ENCODE measurements at regions not wholly inside any gene's neighbourhood (a gene's known extent, or its start where the extent isn't known, plus 50 kb on each side); places are given as distances from the start of the nearest gene placed in this dataset.

DNA sequence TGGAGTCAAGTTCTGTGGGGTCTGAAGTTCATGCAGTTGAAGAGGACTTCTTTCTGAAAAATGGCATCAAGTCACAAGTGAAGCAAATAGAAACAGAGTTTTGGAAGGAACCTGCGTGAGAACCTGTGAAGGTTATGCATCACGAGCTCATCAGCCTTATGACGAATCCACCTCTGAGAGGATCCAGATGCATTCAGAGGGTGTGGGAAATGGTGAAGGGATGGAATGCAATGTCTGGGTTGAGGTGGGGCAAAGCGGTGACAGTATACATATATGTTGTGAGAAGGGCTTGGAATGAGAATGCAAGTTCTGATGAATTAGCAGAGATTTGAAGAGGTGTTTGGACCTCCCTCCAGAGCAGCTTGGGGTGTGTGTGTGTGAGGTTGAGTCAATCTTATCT, 382.1 kb upstream of the TBL1XR1 start:
- Histone ChIP-seq H3K9ac (ENCODE audit: low read length in 5 of 5) (no peak overlapping the region), H3K36me3 (ENCODE audit: control insufficient read depth in 5 of 5, insufficient read depth in 5 of 5, low read length in 5 of 5) (no peaks in the 10 kb centered on the region), H3K4me3 (ENCODE audit: low read depth in 1 of 5, low read length in 5 of 5) (no peak overlapping the region), H3K27ac (ENCODE audit: low read depth, low read length) (no peak overlapping the region), H3K4me1 (ENCODE audit: control insufficient read depth in 5 of 5, insufficient read depth in 5 of 5, low read length in 5 of 5) (no peaks in the 10 kb centered on the region), H3K9me3 (ENCODE audit: control insufficient read depth in 5 of 5, low read length in 5 of 5) (no peaks in the 10 kb centered on the region), H3K27me3 (ENCODE audit: control insufficient read depth in 5 of 5, insufficient read depth in 4 of 5, low read length in 5 of 5) (no peaks in the 10 kb centered on the region)

GRCh38 chr3:177580437-177580836, 383.2 kb upstream of the TBL1XR1 start:
- H3K27me3 ChIP-seq (ENCODE audit: control insufficient read depth in 5 of 5, insufficient read depth in 4 of 5, low read length in 5 of 5), result no peaks in the 10 kb centered on the region
- no peak overlapping the region for H3K9ac ChIP-seq (ENCODE audit: low read length in 5 of 5)
- no peak overlapping the region for H3K27ac ChIP-seq (ENCODE audit: low read depth, low read length)
- H3K4me1 ChIP-seq (ENCODE audit: control insufficient read depth in 5 of 5, insufficient read depth in 5 of 5, low read length in 5 of 5), result no peaks in the 10 kb centered on the region
- no peaks in the 10 kb centered on the region for H3K36me3 ChIP-seq (ENCODE audit: control insufficient read depth in 5 of 5, insufficient read depth in 5 of 5, low read length in 5 of 5)
- H3K9me3 ChIP-seq (ENCODE audit: control insufficient read depth in 5 of 5, low read length in 5 of 5), result no peaks in the 10 kb centered on the region
- H3K4me3 ChIP-seq (ENCODE audit: low read depth in 1 of 5, low read length in 5 of 5), result no peak overlapping the region

- H3K9ac ChIP-seq (ENCODE audit: low read length in 5 of 5), result no peak overlapping the region
- H3K36me3 ChIP-seq (ENCODE audit: control insufficient read depth in 5 of 5, insufficient read depth in 5 of 5, low read length in 5 of 5), result no peaks in the 10 kb centered on the region
- H3K4me3 ChIP-seq (ENCODE audit: low read depth in 1 of 5, low read length in 5 of 5), result no peak overlapping the region
- no peak overlapping the region for H3K27ac ChIP-seq (ENCODE audit: low read depth, low read length)
- peaks cover 0 to 9% (median 0%) of the 10 kb centered on the region in 5 donors for H3K4me1 ChIP-seq (ENCODE audit: control insufficient read depth in 5 of 5, insufficient read depth in 5 of 5, low read length in 5 of 5)
- no peaks in the 10 kb centered on the region for H3K27me3 ChIP-seq (ENCODE audit: control insufficient read depth in 5 of 5, insufficient read depth in 4 of 5, low read length in 5 of 5)
- H3K9me3 ChIP-seq (ENCODE audit: control insufficient read depth in 5 of 5, low read length in 5 of 5), result no peaks in the 10 kb centered on the region
These were observed 388.0 kb upstream of the TBL1XR1 start for GRCh38 chr3:177585271-177585670.

- no peak overlapping the region for H3K9ac ChIP-seq (ENCODE audit: low read length in 5 of 5)
- H3K4me3 ChIP-seq (ENCODE audit: low read depth in 1 of 5, low read length in 5 of 5), result no peak overlapping the region
- no peaks in the 10 kb centered on the region for H3K27me3 ChIP-seq (ENCODE audit: control insufficient read depth in 5 of 5, insufficient read depth in 4 of 5, low read length in 5 of 5)
- H3K9me3 ChIP-seq (ENCODE audit: control insufficient read depth in 5 of 5, low read length in 5 of 5), result no peaks in the 10 kb centered on the region
- no peaks in the 10 kb centered on the region for H3K36me3 ChIP-seq (ENCODE audit: control insufficient read depth in 5 of 5, insufficient read depth in 5 of 5, low read length in 5 of 5)
- H3K4me1 ChIP-seq (ENCODE audit: control insufficient read depth in 5 of 5, insufficient read depth in 5 of 5, low read length in 5 of 5), result peaks cover 2 to 36% (median 27%) of the 10 kb centered on the region in 5 donors
- no peak overlapping the region for H3K27ac ChIP-seq (ENCODE audit: low read depth, low read length)
These were observed 391.9 kb upstream of the TBL1XR1 start for GRCh38 chr3:177589041-177589650.

- Histone ChIP-seq H3K36me3 (ENCODE audit: control insufficient read depth in 5 of 5, insufficient read depth in 5 of 5, low read length in 5 of 5) (no peaks in the 10 kb centered on the region), H3K9ac (ENCODE audit: low read length in 5 of 5) (no peak overlapping the region), H3K4me3 (ENCODE audit: low read depth in 1 of 5, low read length in 5 of 5) (no peak overlapping the region), H3K27me3 (ENCODE audit: control insufficient read depth in 5 of 5, insufficient read depth in 4 of 5, low read length in 5 of 5) (no peaks in the 10 kb centered on the region), H3K27ac (ENCODE audit: low read depth, low read length) (no peak overlapping the region), H3K9me3 (ENCODE audit: control insufficient read depth in 5 of 5, low read length in 5 of 5) (no peaks in the 10 kb centered on the region), H3K4me1 (ENCODE audit: control insufficient read depth in 5 of 5, insufficient read depth in 5 of 5, low read length in 5 of 5) (peaks cover 2 to 40% (median 28%) of the 10 kb centered on the region in 5 donors)
These were observed 392.7 kb upstream of the TBL1XR1 start for GRCh38 chr3:177589911-177590381.

GRCh38 chr3:177590826-177591225, 393.5 kb upstream of the TBL1XR1 start:
- peaks cover 2 to 40% (median 30%) of the 10 kb centered on the region in 5 donors for H3K4me1 ChIP-seq (ENCODE audit: control insufficient read depth in 5 of 5, insufficient read depth in 5 of 5, low read length in 5 of 5)
- H3K36me3 ChIP-seq (ENCODE audit: control insufficient read depth in 5 of 5, insufficient read depth in 5 of 5, low read length in 5 of 5), result no peaks in the 10 kb centered on the region
- no peak overlapping the region for H3K4me3 ChIP-seq (ENCODE audit: low read depth in 1 of 5, low read length in 5 of 5)
- H3K9ac ChIP-seq (ENCODE audit: low read length in 5 of 5), result no peak overlapping the region
- no peaks in the 10 kb centered on the region for H3K27me3 ChIP-seq (ENCODE audit: control insufficient read depth in 5 of 5, insufficient read depth in 4 of 5, low read length in 5 of 5)
- no peaks in the 10 kb centered on the region for H3K9me3 ChIP-seq (ENCODE audit: control insufficient read depth in 5 of 5, low read length in 5 of 5)
- peak overlapping the region; percentile 15 for H3K27ac ChIP-seq (ENCODE audit: low read depth, low read length)

DNA sequence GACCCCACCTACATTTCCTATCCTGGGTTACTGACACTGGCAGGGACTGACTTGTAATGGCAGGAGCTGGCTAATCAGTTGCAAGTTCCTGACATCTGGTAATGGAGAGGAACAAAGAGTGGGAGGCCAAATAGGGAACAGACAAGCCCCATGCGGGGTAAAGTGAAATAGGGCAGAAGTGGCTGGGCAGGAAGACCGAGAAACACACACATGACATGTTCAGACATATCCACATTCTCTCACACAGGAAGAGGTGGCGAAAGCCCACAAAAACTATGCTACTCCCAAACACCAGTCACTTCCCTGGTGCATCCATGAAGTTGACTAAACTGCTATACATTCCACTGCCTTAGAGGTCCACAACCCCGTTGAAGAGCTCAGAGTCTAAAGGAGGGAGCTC, 394.1 kb upstream of the TBL1XR1 start:
- no peak overlapping the region for H3K9ac ChIP-seq (ENCODE audit: low read length in 5 of 5)

GRCh38 chr3:177594096-177594495, 396.8 kb upstream of the TBL1XR1 start:
- H3K9me3 ChIP-seq (ENCODE audit: control insufficient read depth in 5 of 5, low read length in 5 of 5), result no peaks in the 10 kb centered on the region
- H3K4me3 ChIP-seq (ENCODE audit: low read depth in 1 of 5, low read length in 5 of 5), result no peak overlapping the region
- no peak overlapping the region for H3K9ac ChIP-seq (ENCODE audit: low read length in 5 of 5)
- H3K27ac ChIP-seq (ENCODE audit: low read depth, low read length), result no peak overlapping the region
- H3K36me3 ChIP-seq (ENCODE audit: control insufficient read depth in 5 of 5, insufficient read depth in 5 of 5, low read length in 5 of 5), result no peaks in the 10 kb centered on the region
- no peaks in the 10 kb centered on the region for H3K27me3 ChIP-seq (ENCODE audit: control insufficient read depth in 5 of 5, insufficient read depth in 4 of 5, low read length in 5 of 5)
- peaks cover 12 to 68% (median 62%) of the 10 kb centered on the region in 5 donors for H3K4me1 ChIP-seq (ENCODE audit: control insufficient read depth in 5 of 5, insufficient read depth in 5 of 5, low read length in 5 of 5)

More for the DNA sequence above, 394.1 kb upstream of the TBL1XR1 start:
- Histone ChIP-seq H3K4me3 (ENCODE audit: low read depth in 1 of 5, low read length in 5 of 5) (no peak overlapping the region), H3K36me3 (ENCODE audit: control insufficient read depth in 5 of 5, insufficient read depth in 5 of 5, low read length in 5 of 5) (no peaks in the 10 kb centered on the region), H3K27ac (ENCODE audit: low read depth, low read length) (peak overlapping the region; percentile 15), H3K4me1 (ENCODE audit: control insufficient read depth in 5 of 5, insufficient read depth in 5 of 5, low read length in 5 of 5) (peaks cover 2 to 43% (median 35%) of the 10 kb centered on the region in 5 donors), H3K9me3 (ENCODE audit: control insufficient read depth in 5 of 5, low read length in 5 of 5) (no peaks in the 10 kb centered on the region), H3K27me3 (ENCODE audit: control insufficient read depth in 5 of 5, insufficient read depth in 4 of 5, low read length in 5 of 5) (no peaks in the 10 kb centered on the region)

DNA sequence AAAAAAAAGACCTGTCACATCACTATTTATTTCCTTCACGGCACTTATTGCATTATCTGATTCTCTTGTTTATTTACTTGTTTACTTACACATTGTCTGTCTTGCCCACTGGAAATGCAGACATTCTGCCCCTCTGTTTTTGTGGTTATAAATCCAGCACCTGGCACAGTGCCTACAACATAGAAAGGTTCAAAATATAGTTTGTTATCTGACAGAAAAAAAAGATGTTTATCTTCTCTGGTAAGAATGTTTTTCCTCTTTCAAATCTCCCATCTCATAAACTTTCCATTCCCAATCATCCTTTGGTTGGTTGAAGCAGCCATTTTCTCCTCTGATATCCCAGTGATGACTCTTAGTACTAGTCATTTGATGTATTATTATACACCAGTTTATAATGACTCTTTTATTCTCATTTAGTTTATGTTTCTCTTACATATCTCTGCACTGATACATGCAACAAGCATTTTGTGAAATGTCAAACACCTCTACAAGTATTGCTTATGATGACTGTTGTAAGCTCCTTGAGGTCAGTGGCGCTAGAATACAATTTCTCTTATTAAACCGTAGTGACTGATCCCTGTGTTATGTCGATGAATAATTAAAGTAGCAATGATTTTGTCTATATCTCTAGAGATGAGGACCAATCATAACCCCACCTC, 398.4 kb upstream of the TBL1XR1 start:
- no peak overlapping the region for H3K9ac ChIP-seq (ENCODE audit: low read length in 5 of 5)
- no peaks in the 10 kb centered on the region for H3K9me3 ChIP-seq (ENCODE audit: control insufficient read depth in 5 of 5, low read length in 5 of 5)
- no peak overlapping the region for H3K4me3 ChIP-seq (ENCODE audit: low read depth in 1 of 5, low read length in 5 of 5)
- peaks cover 12 to 68% (median 65%) of the 10 kb centered on the region in 5 donors for H3K4me1 ChIP-seq (ENCODE audit: control insufficient read depth in 5 of 5, insufficient read depth in 5 of 5, low read length in 5 of 5)
- no peak overlapping the region for H3K27ac ChIP-seq (ENCODE audit: low read depth, low read length)
- no peaks in the 10 kb centered on the region for H3K36me3 ChIP-seq (ENCODE audit: control insufficient read depth in 5 of 5, insufficient read depth in 5 of 5, low read length in 5 of 5)
- no peaks in the 10 kb centered on the region for H3K27me3 ChIP-seq (ENCODE audit: control insufficient read depth in 5 of 5, insufficient read depth in 4 of 5, low read length in 5 of 5)

GRCh38 chr3:177596248-177596815, 399.1 kb upstream of the TBL1XR1 start:
- Histone ChIP-seq H3K4me3 (ENCODE audit: low read depth in 1 of 5, low read length in 5 of 5) (no peak overlapping the region), H3K9ac (ENCODE audit: low read length in 5 of 5) (no peak overlapping the region), H3K9me3 (ENCODE audit: control insufficient read depth in 5 of 5, low read length in 5 of 5) (no peaks in the 10 kb centered on the region), H3K27me3 (ENCODE audit: control insufficient read depth in 5 of 5, insufficient read depth in 4 of 5, low read length in 5 of 5) (no peaks in the 10 kb centered on the region), H3K4me1 (ENCODE audit: control insufficient read depth in 5 of 5, insufficient read depth in 5 of 5, low read length in 5 of 5) (peaks cover 12 to 64% (median 62%) of the 10 kb centered on the region in 5 donors), H3K27ac (ENCODE audit: low read depth, low read length) (peak overlapping the region; percentile 9), H3K36me3 (ENCODE audit: control insufficient read depth in 5 of 5, insufficient read depth in 5 of 5, low read length in 5 of 5) (no peaks in the 10 kb centered on the region)
